Astrocyte of the spinal cord (primary cell): ENCODE measurements at regions not wholly inside any gene's neighbourhood (a gene's known extent, or its start where the extent isn't known, plus 50 kb on each side); places are given as distances from the start of the nearest gene placed in this dataset.

Experiments
- DNase-seq: peaks from one replicate; pipeline ENCODE4 v3.0.0; 2011; ENCODE audit warnings: low read depth, low spot score
- H3K4me3 ChIP-seq: 2 replicates; pipeline ENCODE4 v1.5.1; 2011; ENCODE audit warnings: low read depth, mild to moderate bottlenecking, low read length, moderate library complexity
- in situ Hi-C: cut with HindIII; loops from 2 replicates; pipeline ENCODE4 v1.10.0; 2017; ENCODE audit warnings: low sequenced_read_pairs
- TF ChIP-seq, protein P1 (sequence below): IDR thresholded peaks from 2 replicates; pipeline ENCODE4 v1.5.1; 2012; ENCODE audit warnings: low read depth, mild to moderate bottlenecking, low read length, inconsistent platforms

DNA sequence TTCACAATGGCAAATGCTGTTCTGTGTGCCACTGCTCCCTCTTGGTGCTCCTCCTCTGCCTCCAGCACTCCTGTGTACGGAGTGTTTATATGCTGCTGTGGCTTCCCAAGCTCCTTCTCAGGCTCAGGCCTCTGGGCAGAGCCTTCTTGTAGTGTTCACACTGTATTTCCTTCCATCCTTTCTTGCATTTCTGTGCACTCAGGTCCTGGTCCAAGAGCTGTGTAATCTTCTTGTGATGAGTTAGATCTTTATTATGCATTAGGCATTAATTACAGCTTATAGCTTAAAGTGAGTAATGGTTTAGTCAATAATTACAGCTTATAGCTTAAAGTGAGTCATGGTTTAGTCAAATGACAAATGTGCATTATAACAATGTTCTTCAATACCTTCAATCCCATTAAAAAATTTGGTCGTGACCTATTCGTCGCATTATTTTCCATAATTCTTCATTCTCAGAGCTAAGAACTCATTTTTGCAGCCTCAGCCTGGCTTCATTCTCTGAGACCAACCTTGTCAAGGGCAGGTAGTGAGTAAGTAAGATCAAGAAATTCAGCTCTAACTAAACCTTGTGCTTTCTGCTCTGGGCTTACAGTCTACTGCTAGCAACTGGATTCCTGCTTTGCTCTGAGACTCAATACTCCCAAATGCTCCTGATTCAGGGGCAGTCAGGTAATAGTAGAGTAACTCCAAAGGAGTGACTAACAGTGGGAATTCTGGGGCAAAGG lies 154.5 kb upstream of the SPAG17 start:
- no peak overlapping the region for H3K4me3 ChIP-seq
- in situ Hi-C loops = no loop called here
- DNase-seq = no peak
- TF ChIP-seq, protein P1, sequence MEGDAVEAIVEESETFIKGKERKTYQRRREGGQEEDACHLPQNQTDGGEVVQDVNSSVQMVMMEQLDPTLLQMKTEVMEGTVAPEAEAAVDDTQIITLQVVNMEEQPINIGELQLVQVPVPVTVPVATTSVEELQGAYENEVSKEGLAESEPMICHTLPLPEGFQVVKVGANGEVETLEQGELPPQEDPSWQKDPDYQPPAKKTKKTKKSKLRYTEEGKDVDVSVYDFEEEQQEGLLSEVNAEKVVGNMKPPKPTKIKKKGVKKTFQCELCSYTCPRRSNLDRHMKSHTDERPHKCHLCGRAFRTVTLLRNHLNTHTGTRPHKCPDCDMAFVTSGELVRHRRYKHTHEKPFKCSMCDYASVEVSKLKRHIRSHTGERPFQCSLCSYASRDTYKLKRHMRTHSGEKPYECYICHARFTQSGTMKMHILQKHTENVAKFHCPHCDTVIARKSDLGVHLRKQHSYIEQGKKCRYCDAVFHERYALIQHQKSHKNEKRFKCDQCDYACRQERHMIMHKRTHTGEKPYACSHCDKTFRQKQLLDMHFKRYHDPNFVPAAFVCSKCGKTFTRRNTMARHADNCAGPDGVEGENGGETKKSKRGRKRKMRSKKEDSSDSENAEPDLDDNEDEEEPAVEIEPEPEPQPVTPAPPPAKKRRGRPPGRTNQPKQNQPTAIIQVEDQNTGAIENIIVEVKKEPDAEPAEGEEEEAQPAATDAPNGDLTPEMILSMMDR = no peak

DNA sequence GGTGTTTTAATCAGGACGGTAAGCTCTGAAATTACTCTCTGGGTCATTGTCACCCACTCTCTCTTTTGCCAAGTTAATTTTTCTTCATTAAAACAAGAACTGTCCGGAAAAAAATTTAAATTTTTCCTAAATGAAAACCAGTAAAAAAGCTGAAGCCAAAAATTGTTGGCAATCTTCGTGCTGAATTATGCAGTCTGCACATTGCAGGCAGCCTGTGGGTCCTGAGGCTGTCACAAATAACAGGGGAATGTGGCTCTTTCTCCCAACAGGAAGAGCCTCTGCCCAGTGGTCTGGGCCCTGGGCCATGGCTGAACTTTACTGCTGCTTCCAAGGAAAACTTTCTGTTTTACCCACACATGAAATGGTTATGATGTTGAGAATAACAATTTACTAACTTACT lies 153.9 kb upstream of the SPAG17 start:
- TF ChIP-seq, protein P1 = no peak
- no peak overlapping the region for H3K4me3 ChIP-seq
- DNase-seq = no peak
- in situ Hi-C loops = no loop called here

DNA sequence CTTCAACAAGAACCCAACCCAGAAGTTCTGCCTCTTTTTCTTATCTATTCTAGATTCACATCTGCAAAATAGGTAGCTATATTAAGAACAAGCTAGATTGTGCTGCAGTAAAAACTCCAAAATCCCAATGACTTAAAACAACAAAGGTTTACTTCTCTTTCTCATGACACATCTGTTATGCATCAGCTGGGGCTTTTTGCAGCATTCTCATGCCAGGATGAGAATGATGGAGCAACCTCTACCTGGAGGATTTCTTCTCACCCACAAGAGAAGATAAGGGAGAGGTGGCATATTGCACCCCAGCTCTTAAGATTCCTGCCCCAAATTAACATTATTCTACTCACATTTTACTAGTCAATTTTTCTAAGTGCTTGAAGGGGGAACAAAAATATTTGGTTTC lies 152.3 kb upstream of the SPAG17 start:
- TF ChIP-seq, protein P1 = no peak
- H3K4me3 ChIP-seq = no peak overlapping the region
- in situ Hi-C loops = no loop called here
- no peak for DNase-seq

DNA sequence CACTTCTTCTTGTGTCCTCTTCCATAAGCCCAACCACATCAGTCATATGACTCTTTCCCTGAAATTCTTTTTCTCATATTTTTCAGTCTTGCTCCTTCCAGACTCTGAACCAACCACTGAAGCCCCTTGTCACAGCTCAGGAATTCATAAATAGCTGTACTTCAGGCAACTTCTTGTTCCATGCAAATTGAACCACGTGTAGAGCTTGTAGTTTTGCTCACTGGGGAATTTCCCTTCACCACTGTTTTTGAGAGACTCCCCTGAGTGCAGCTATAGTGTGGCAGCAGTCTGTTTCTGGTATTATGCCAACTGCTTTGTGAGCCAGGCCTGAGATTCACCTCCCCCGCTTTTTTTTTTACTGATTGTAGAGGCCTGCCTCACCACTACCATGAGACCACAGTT lies 150.3 kb upstream of the SPAG17 start:
- no peak overlapping the region for H3K4me3 ChIP-seq
- peak; percentile 46 for DNase-seq
- TF ChIP-seq, protein P1 = no peak
- in situ Hi-C loops = no loop called here

DNA sequence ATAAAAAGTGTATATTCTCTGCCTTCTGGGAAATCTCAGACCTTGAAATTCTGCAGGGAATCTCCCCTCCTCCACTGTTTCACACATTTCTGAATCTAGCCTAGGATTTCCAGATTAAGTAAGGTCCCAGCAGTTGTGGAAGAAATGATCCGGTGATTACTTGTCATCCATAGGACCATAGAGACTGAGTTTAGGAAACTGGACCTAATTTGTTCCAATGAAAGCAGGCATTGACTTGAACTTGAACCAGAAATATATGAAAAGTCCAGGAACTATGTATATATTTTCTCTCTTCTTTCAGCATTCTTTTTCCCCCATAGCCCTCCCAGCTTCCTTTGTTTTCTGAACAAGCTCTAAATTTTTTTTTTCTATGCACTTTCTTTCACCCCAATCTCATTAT lies 149.5 kb upstream of the SPAG17 start:
- no peak overlapping the region for H3K4me3 ChIP-seq
- TF ChIP-seq, protein P1 = no peak
- DNase-seq = no peak
- in situ Hi-C loops = no loop called here

DNA sequence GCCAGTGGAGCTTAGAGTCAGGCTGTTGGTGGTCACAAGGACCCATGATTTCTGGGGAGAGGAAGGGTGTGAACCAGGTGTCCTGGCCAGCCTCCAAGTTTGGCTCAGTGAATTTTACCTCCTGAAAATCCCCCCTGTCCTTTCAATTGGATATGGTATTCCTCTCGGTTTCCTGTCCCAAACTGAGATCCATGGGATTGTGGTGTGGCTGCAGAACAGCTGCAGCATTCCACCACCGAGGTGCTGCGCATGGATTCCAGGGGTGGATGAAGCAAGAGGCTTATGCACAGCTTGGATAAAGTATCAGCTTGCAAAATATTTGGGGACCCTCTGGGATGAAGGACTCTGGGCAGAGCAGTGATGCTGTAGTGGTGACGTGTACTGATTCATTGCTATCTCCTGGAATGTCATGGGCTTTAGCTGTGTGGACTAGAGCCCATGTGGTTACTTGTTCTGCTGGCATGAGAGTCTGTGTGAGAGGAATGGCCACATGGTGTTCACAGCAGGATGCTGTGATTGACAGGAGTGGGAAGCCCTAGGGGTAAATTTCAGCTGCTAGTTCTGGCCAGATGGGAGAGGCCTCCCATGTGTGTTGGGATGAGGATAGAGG lies 148.7 kb upstream of the SPAG17 start:
- in situ Hi-C loops = no loop called here
- TF ChIP-seq, protein P1 = no peak
- H3K4me3 ChIP-seq = no peak overlapping the region
- DNase-seq = peak; percentile 28
